ENCODE measurements at regions not wholly inside any gene's neighbourhood (a gene's known extent, or its start where the extent isn't known, plus 50 kb on each side); places are given as distances from the start of the nearest gene placed in this dataset.

DNA sequence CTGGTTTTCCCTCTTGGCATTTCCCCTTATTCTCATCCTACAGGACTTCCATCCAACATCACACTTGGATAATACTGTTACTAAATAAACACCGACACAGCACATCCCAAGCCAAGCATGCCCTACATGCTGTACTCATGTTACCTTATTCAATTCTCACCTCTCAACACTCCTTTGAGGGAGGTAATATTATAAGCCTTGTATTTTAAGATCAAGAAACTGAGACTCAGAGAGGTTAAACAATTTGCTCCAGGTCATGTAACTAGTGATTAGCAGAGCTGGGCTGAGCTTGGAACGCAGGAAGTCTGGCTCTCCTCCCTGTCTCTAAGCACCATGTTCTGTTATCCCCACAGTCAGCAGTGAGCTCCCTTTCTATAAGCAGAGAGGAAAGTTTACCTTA is 333.6 kb upstream of the IGFBP7 start:
- CTCF ChIA-PET (ENCODE audit: low intra/inter-chr PET ratio, low total read pairs), result no interaction called here

More for the DNA sequence above, 333.6 kb upstream of the IGFBP7 start:
- no peaks in the 10 kb centered on the region for H3K36me3 ChIP-seq (replicated peaks in 1 of 2; ENCODE audit: control insufficient read depth in 1 of 2, insufficient read depth in 2 of 2, low read length in 2 of 2)
- FAIRE-seq, result no peak
- H3K27me3 ChIP-seq (ENCODE audit: control insufficient read depth in 1 of 2, insufficient read depth in 2 of 2, low read length in 2 of 2), result no peaks in the 10 kb centered on the region; a peak in 1 of 5 replicates
- H3K4me3 ChIP-seq (replicated peaks in 1 of 3; ENCODE audit: insufficient read depth in 1 of 3, low read depth in 2 of 3, low read length in 3 of 3), result no peak overlapping the region
- no peaks in the 10 kb centered on the region for H3K9me3 ChIP-seq (ENCODE audit: low read length)
- no peak for ATAC-seq
- intact Hi-C loops (cut with micrococcal nuclease; ENCODE audit: unreplicated experiment), result loop anchor here (5.0 kb wide), 1 partner anchor 1719 kb away; no protein-coding TSS in a partner anchor
- H3K27ac ChIP-seq (ENCODE audit: extremely low read length, insufficient read depth, low read length), result no peak overlapping the region
- in situ Hi-C loops (cut with HindIII; ENCODE audit: extremely low pct_ligation_motif_present, low pct_unique_long_range_greater_than_20kb), result no loop called here
- H3K4me1 ChIP-seq (ENCODE audit: insufficient read depth, low read length), result no peaks in the 10 kb centered on the region
- POLR2A ChIA-PET, result no interaction called here
- no peak overlapping the region for H3K4me2 ChIP-seq (ENCODE audit: low read depth, low read length)
- H3K79me2 ChIP-seq (ENCODE audit: insufficient read depth, low read length), result no peaks in the 10 kb centered on the region
- DNase-seq (ENCODE audit: low spot score), result no peak
- no peak overlapping the region for H2AFZ ChIP-seq (ENCODE audit: low read length)
- H3K9ac ChIP-seq (ENCODE audit: insufficient read depth, low read depth, low read length), result no peak overlapping the region
- 23% methylated on average over 2 of the region's 2 CpGs for WGBS (ENCODE audit: low lambda C conversion rate)
- TF ChIP-seq ZNF547 (CRISPR knock-in tag; IDR thresholded peaks at IDR 0.05), result no peak
- no peak for TF ChIP-seq GZF1 (CRISPR knock-in tag; IDR thresholded peaks at IDR 0.05)
- no peak for TF ChIP-seq ZNF318 (CRISPR knock-in tag; IDR thresholded peaks at IDR 0.05)
- TF ChIP-seq KAT7 (CRISPR knock-in tag; IDR thresholded peaks at IDR 0.05; ENCODE audit: borderline replicate concordance), result no peak
- TF ChIP-seq, protein P1, sequence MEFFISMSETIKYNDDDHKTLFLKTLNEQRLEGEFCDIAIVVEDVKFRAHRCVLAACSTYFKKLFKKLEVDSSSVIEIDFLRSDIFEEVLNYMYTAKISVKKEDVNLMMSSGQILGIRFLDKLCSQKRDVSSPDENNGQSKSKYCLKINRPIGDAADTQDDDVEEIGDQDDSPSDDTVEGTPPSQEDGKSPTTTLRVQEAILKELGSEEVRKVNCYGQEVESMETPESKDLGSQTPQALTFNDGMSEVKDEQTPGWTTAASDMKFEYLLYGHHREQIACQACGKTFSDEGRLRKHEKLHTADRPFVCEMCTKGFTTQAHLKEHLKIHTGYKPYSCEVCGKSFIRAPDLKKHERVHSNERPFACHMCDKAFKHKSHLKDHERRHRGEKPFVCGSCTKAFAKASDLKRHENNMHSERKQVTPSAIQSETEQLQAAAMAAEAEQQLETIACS (CRISPR knock-in tag; IDR thresholded peaks at IDR 0.05), result no peak
- TF ChIP-seq NFKBIZ (CRISPR knock-in tag; IDR thresholded peaks at IDR 0.05), result no peak
- TF ChIP-seq ZNF235 (CRISPR knock-in tag; IDR thresholded peaks at IDR 0.05; ENCODE audit: borderline replicate concordance), result no peak
- TF ChIP-seq ZNF326 (CRISPR knock-in tag; IDR thresholded peaks at IDR 0.05; ENCODE audit: borderline replicate concordance), result no peak
- no TSS peak for BruUV-seq (replicated peaks)
- H4K20me1 ChIP-seq (ENCODE audit: insufficient read depth, low read length), result no peaks in the 10 kb centered on the region

Measured in HepG2 (cell line).